Liver (tissue), 8 donors: ENCODE measurements at regions not wholly inside any gene's neighbourhood (a gene's known extent, or its start where the extent isn't known, plus 50 kb on each side); places are given as distances from the start of the nearest gene placed in this dataset.

Experiments
- DNase-seq: peaks from one replicate; pipeline ENCODE4 v3.0.0-alpha.2; 2017; ENCODE audit warnings: low spot score
- H3K27ac ChIP-seq, 2 donors: one replicate each; pipeline ENCODE4 v1.7.0; 2013; ENCODE audit warnings: inconsistent platforms in 2 of 2, low read length in 2 of 2, control low read depth in 1 of 2, low read depth in 1 of 2, mild to moderate bottlenecking in 1 of 2
- H3K27me3 ChIP-seq, 4 donors: one replicate each; pipeline versions ENCODE4 v1.6.1 to v1.7.0; 2013; ENCODE audit warnings: low read length in 3 of 4, inconsistent platforms in 1 of 4, mild to moderate bottlenecking in 1 of 4, moderate library complexity in 1 of 4; ENCODE audit not compliant: control insufficient read depth in 4 of 4, insufficient read depth in 4 of 4
- H3K36me3 ChIP-seq, 4 donors: one replicate each; pipeline versions ENCODE4 v1.6.1 to v1.7.0; 2013; ENCODE audit warnings: low read length in 3 of 4, mild to moderate bottlenecking in 3 of 4, low read depth in 1 of 4, moderate library complexity in 1 of 4; ENCODE audit not compliant: control insufficient read depth in 4 of 4, insufficient read depth in 3 of 4
- H3K4me1 ChIP-seq, 4 donors: one replicate each; pipeline versions ENCODE4 v1.6.1 to v1.7.0; 2013; ENCODE audit warnings: low read length in 3 of 4, mild to moderate bottlenecking in 3 of 4, moderate library complexity in 1 of 4; ENCODE audit not compliant: control insufficient read depth in 4 of 4, insufficient read depth in 4 of 4
- H3K4me3 ChIP-seq, 3 donors: one replicate each; pipeline versions ENCODE4 v1.6.1 to v1.7.0; 2013; ENCODE audit warnings: low read length in 3 of 3, control low read depth in 1 of 3, low read depth in 1 of 3, mild to moderate bottlenecking in 1 of 3
- H3K9ac ChIP-seq, 2 donors: one replicate each; pipeline ENCODE4 v1.7.0; 2013; ENCODE audit warnings: low read length in 2 of 2, mild to moderate bottlenecking in 2 of 2, moderate library complexity in 2 of 2, control low read depth in 1 of 2, low read depth in 1 of 2
- H3K9me3 ChIP-seq, 4 donors: one replicate each; pipeline versions ENCODE4 v1.6.1 to v1.7.0; 2013; ENCODE audit warnings: low read length in 3 of 4; ENCODE audit not compliant: control insufficient read depth in 4 of 4
- CTCF ChIP-seq: fragments of 150-350 bp; IDR thresholded peaks from 2 replicates; pipeline ENCODE4 v1.5.1; 2017; ENCODE audit warnings: improper control_type of control experiment, low read depth, low read length; ENCODE audit not compliant: missing input control
- FOXA1 ChIP-seq: IDR thresholded peaks from 2 replicates; pipeline ENCODE4 v1.6.1; 2016; ENCODE audit warnings: antibody characterized with exemption
- FOXA2 ChIP-seq: IDR thresholded peaks from 2 replicates; pipeline ENCODE4 v1.6.1; 2016; ENCODE audit warnings: antibody characterized with exemption
- GABPA ChIP-seq, 2 donors: IDR thresholded peaks in 1 of 2; conservative IDR thresholded peaks in 1 of 2; 2 replicates each; pipeline ENCODE4 v1.6.1; 2016; ENCODE audit warnings: antibody characterized with exemption in 2 of 2, mild to moderate bottlenecking in 1 of 2, moderate library complexity in 1 of 2
- HNF4G ChIP-seq: IDR thresholded peaks from 2 replicates; pipeline ENCODE4 v1.6.1; 2016; ENCODE audit warnings: antibody characterized with exemption
- JUND ChIP-seq, 2 donors: IDR thresholded peaks; 2 replicates each; pipeline ENCODE4 v1.6.1; 2016; ENCODE audit warnings: antibody characterized with exemption in 2 of 2
- NR2F2 ChIP-seq: IDR thresholded peaks from 2 replicates; pipeline ENCODE4 v1.6.1; 2016; ENCODE audit warnings: antibody characterized with exemption
- RAD21 ChIP-seq, 2 donors: IDR thresholded peaks; 2 replicates each; pipeline ENCODE4 v1.6.1; 2016; ENCODE audit warnings: antibody characterized with exemption in 2 of 2, mild to moderate bottlenecking in 2 of 2
- REST ChIP-seq: IDR thresholded peaks from 2 replicates; pipeline ENCODE4 v1.6.1; 2016; ENCODE audit warnings: antibody characterized with exemption, mild to moderate bottlenecking
- RXRA ChIP-seq, 2 donors: IDR thresholded peaks; 2 replicates each; pipeline ENCODE4 v1.6.1; 2017 to 2018; ENCODE audit warnings: antibody characterized with exemption in 2 of 2, mild to moderate bottlenecking in 1 of 2
- SP1 ChIP-seq: IDR thresholded peaks from 2 replicates; pipeline ENCODE4 v1.6.1; 2018; ENCODE audit warnings: antibody characterized with exemption, mild to moderate bottlenecking
- TAF1 ChIP-seq: conservative IDR thresholded peaks from 2 replicates; pipeline ENCODE4 v1.6.1; 2016; ENCODE audit warnings: antibody characterized with exemption, mild to moderate bottlenecking
- YY1 ChIP-seq: IDR thresholded peaks from 2 replicates; pipeline ENCODE4 v1.6.1; 2016; ENCODE audit warnings: antibody characterized with exemption, mild to moderate bottlenecking
- ZBTB33 ChIP-seq: IDR thresholded peaks from 2 replicates; pipeline ENCODE4 v1.6.1; 2016; ENCODE audit warnings: antibody characterized with exemption
- WGBS: extraction: QIAGEN DNeasy Blood & Tissue Kit; methylation state at CpG from one replicate; pipeline ENCODE4 v1.1.7; 2013; 5-methylcytosine and 5-hydroxymethylcytosine counted together
- TF ChIP-seq, protein P1 (sequence below): IDR thresholded peaks from 2 replicates; pipeline ENCODE4 v1.6.1; 2016; ENCODE audit warnings: antibody characterized with exemption
- TF ChIP-seq, protein P2 (sequence below): IDR thresholded peaks from 2 replicates; pipeline ENCODE4 v1.6.1; 2016; ENCODE audit warnings: antibody characterized with exemption
- donor health status: healthy.
- donor health status: healthy.
- donor health status: healthy.
- donor health status: healthy.
- donor health status: healthy.

GRCh38 chr12:123083661-123084571, 67.0 kb downstream of the PITPNM2 start:
- no peak for DNase-seq
- H3K27ac ChIP-seq, result no peak overlapping the region
- no peak overlapping the region for H3K4me3 ChIP-seq
- no peaks in the 10 kb centered on the region for H3K36me3 ChIP-seq
- H3K27me3 ChIP-seq, result no peaks in the 10 kb centered on the region
- H3K4me1 ChIP-seq, result peaks cover 4 to 29% (median 14%) of the 10 kb centered on the region in 4 donors
- H3K9me3 ChIP-seq, result no peaks in the 10 kb centered on the region
- 67% methylated on average over 11 of the region's 11 CpGs for WGBS
- no peak overlapping the region for H3K9ac ChIP-seq
- TF ChIP-seq YY1 (no peak), HNF4G (no peak), CTCF (no peak), NR2F2 (no peak), TAF1 (no peak), FOXA1 (no peak), JUND (IDR thresholded peaks at IDR 0.05) (no peak), RXRA (IDR thresholded peaks at IDR 0.05) (no peak), RAD21 (IDR thresholded peaks at IDR 0.05) (no peak), ZBTB33 (no peak), GABPA (IDR thresholded peaks at IDR 0.05 in 1 of 2, conservative IDR thresholded peaks at IDR 0.05 in 1 of 2) (no peak), SP1 (no peak)
- TF ChIP-seq, protein P1, sequence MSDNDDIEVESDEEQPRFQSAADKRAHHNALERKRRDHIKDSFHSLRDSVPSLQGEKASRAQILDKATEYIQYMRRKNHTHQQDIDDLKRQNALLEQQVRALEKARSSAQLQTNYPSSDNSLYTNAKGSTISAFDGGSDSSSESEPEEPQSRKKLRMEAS, result no peak
- TF ChIP-seq, protein P2, sequence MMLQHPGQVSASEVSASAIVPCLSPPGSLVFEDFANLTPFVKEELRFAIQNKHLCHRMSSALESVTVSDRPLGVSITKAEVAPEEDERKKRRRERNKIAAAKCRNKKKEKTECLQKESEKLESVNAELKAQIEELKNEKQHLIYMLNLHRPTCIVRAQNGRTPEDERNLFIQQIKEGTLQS, result no peak

GRCh38 chr12:123080634-123081033, 70.3 kb downstream of the PITPNM2 start:
- Histone ChIP-seq H3K36me3 (no peaks in the 10 kb centered on the region), H3K9me3 (no peaks in the 10 kb centered on the region), H3K4me1 (peaks cover 5 to 31% (median 18%) of the 10 kb centered on the region in 4 donors), H3K27ac (no peak overlapping the region), H3K4me3 (no peak overlapping the region), H3K27me3 (no peaks in the 10 kb centered on the region), H3K9ac (no peak overlapping the region)
- no peak for DNase-seq
- TF ChIP-seq REST (no peak), FOXA1 (no peak), NR2F2 (no peak), SP1 (no peak), FOXA2 (no peak), ZBTB33 (no peak), YY1 (no peak)
- TF ChIP-seq, protein P2, result no peak
- WGBS, result 98% methylated on average over 4 of the region's 4 CpGs
